Neural cell (in vitro differentiated cells): ENCODE measurements at regions not wholly inside any gene's neighbourhood (a gene's known extent, or its start where the extent isn't known, plus 50 kb on each side); places are given as distances from the start of the nearest gene placed in this dataset.

ENCODE experiments used
- CTCF ChIP-seq: fragments of 450-650 bp; IDR thresholded peaks from 2 replicates; pipeline ENCODE4 v1.5.1; 2014; ENCODE audit warnings: antibody characterized with exemption, mild to moderate bottlenecking, moderate library complexity; ENCODE audit not compliant: poor library complexity, severe bottlenecking
- EP300 ChIP-seq: fragments of 450-650 bp; conservative IDR thresholded peaks from 2 replicates; pipeline ENCODE4 v1.6.1; 2014; ENCODE audit warnings: antibody characterized with exemption, mild to moderate bottlenecking, moderate library complexity; ENCODE audit not compliant: poor library complexity, severe bottlenecking
- POLR2AphosphoS5 ChIP-seq: IDR thresholded peaks from 2 replicates; pipeline ENCODE4 v1.6.1; 2012
- RAD21 ChIP-seq: fragments of 450-650 bp; conservative IDR thresholded peaks from 2 replicates; pipeline ENCODE4 v1.6.1; 2014; ENCODE audit warnings: antibody characterized with exemption, mild to moderate bottlenecking, moderate library complexity
- REST ChIP-seq: IDR thresholded peaks from 2 replicates; pipeline ENCODE4 v1.6.1; 2012; ENCODE audit warnings: borderline replicate concordance
- SMC3 ChIP-seq: fragments of 450-650 bp; conservative IDR thresholded peaks from 2 replicates; pipeline ENCODE4 v1.6.1; 2014; ENCODE audit warnings: antibody characterized with exemption, mild to moderate bottlenecking, moderate library complexity; ENCODE audit not compliant: poor library complexity
- TAF1 ChIP-seq: IDR thresholded peaks from 2 replicates; pipeline ENCODE4 v1.6.1; 2012; ENCODE audit warnings: low read depth

- no peak for TF ChIP-seq CTCF
- no peak for TF ChIP-seq RAD21
- TF ChIP-seq TAF1: no peak
- no peak for TF ChIP-seq EP300
- TF ChIP-seq POLR2AphosphoS5: no peak
- TF ChIP-seq SMC3: no peak
- no peak for TF ChIP-seq REST
Measured at GRCh38 chr3:115275896-115276295, 128.8 kb upstream of the ZBTB20 start.
